HEK293 (cell line): ENCODE measurements at regions not wholly inside any gene's neighbourhood (a gene's known extent, or its start where the extent isn't known, plus 50 kb on each side); places are given as distances from the start of the nearest gene placed in this dataset.

ENCODE experiments used
- GLIS1 ChIP-seq: fragments of 450-650 bp; formaldehyde crosslinking; IDR thresholded peaks from 2 replicates; pipeline ENCODE4 v1.5.1; 2016; ENCODE audit warnings: missing biosample characterization, missing genetic modification characterization
- OSR2 ChIP-seq: fragments of 450-650 bp; formaldehyde crosslinking; IDR thresholded peaks from 2 replicates; pipeline ENCODE4 v1.5.1; 2016; ENCODE audit warnings: missing biosample characterization, missing genetic modification characterization
- ZIC2 ChIP-seq: fragments of 450-650 bp; formaldehyde crosslinking; IDR thresholded peaks from 2 replicates; pipeline ENCODE4 v1.5.1; 2016; ENCODE audit warnings: missing biosample characterization, missing genetic modification characterization
- ZNF112 ChIP-seq: fragments of 450-650 bp; formaldehyde crosslinking; IDR thresholded peaks from 2 replicates; pipeline ENCODE4 v1.5.0; 2017; ENCODE audit warnings: missing biosample characterization, missing genetic modification characterization
- ZNF132 ChIP-seq: fragments of 450-650 bp; formaldehyde crosslinking; IDR thresholded peaks from 2 replicates; pipeline ENCODE4 v1.5.1; 2017; ENCODE audit warnings: missing biosample characterization, missing genetic modification characterization, borderline replicate concordance
- ZNF146 ChIP-seq: fragments of 450-650 bp; formaldehyde crosslinking; IDR thresholded peaks from 2 replicates; pipeline ENCODE4 v1.5.1; 2016; ENCODE audit warnings: missing biosample characterization, missing genetic modification characterization
- ZNF19 ChIP-seq: fragments of 450-650 bp; formaldehyde crosslinking; IDR thresholded peaks from 2 replicates; pipeline ENCODE4; 2016; ENCODE audit warnings: missing biosample characterization, missing genetic modification characterization, low read depth
- ZNF2 ChIP-seq: fragments of 450-650 bp; formaldehyde crosslinking; IDR thresholded peaks from 2 replicates; pipeline ENCODE4 v1.5.1; 2016; ENCODE audit warnings: missing biosample characterization, missing genetic modification characterization
- ZNF223 ChIP-seq: fragments of 450-650 bp; formaldehyde crosslinking; IDR thresholded peaks from 2 replicates; pipeline ENCODE4 v1.5.1; 2016; ENCODE audit warnings: missing biosample characterization, missing genetic modification characterization
- ZNF302 ChIP-seq: fragments of 450-650 bp; formaldehyde crosslinking; IDR thresholded peaks from 2 replicates; pipeline ENCODE4 v1.5.1; 2016; ENCODE audit warnings: missing biosample characterization, missing genetic modification characterization, low read depth
- ZNF501 ChIP-seq: fragments of 450-650 bp; formaldehyde crosslinking; IDR thresholded peaks from 2 replicates; pipeline ENCODE4 v1.5.1; 2016; ENCODE audit warnings: missing biosample characterization, missing genetic modification characterization
- ZNF558 ChIP-seq: fragments of 450-650 bp; formaldehyde crosslinking; IDR thresholded peaks from 2 replicates; pipeline ENCODE4 v1.5.1; 2016; ENCODE audit warnings: missing biosample characterization, missing genetic modification characterization
- ZNF626 ChIP-seq: fragments of 450-650 bp; sonication (Bioruptor Pico); formaldehyde crosslinking; IDR thresholded peaks from 2 replicates; pipeline ENCODE4 v1.5.1; 2018; ENCODE audit warnings: missing biosample characterization, missing genetic modification characterization, inconsistent platforms
- ZNF670 ChIP-seq: fragments of 450-650 bp; formaldehyde crosslinking; IDR thresholded peaks from 2 replicates; pipeline ENCODE4 v1.5.1; 2016; ENCODE audit warnings: missing biosample characterization, missing genetic modification characterization, low read depth
- ZNF792 ChIP-seq: fragments of 450-650 bp; formaldehyde crosslinking; IDR thresholded peaks from 2 replicates; pipeline ENCODE4 v1.5.1; 2016; ENCODE audit warnings: missing biosample characterization, missing genetic modification characterization
- TF ChIP-seq, protein P1 (sequence below): fragments of 450-650 bp; formaldehyde crosslinking; IDR thresholded peaks from 2 replicates; pipeline ENCODE4 v1.5.1; 2016; ENCODE audit warnings: missing biosample characterization, missing genetic modification characterization, low read depth
- TF ChIP-seq, protein P2 (sequence below): sonication (generic); formaldehyde crosslinking; IDR thresholded peaks from 2 replicates; pipeline ENCODE4 v1.8.1; 2022; ENCODE audit warnings: mild to moderate bottlenecking, moderate library complexity, missing genetic modification reagents
- TF ChIP-seq, protein P3 (sequence below): fragments of 450-650 bp; formaldehyde crosslinking; IDR thresholded peaks from 2 replicates; pipeline ENCODE4; 2016; ENCODE audit warnings: missing biosample characterization, missing genetic modification characterization
- TF ChIP-seq, protein P4 (sequence below): fragments of 450-650 bp; formaldehyde crosslinking; IDR thresholded peaks from 2 replicates; pipeline ENCODE4 v1.5.1; 2016; ENCODE audit warnings: missing biosample characterization, missing genetic modification characterization
- TF ChIP-seq, protein P5 (sequence below): fragments of 450-650 bp; formaldehyde crosslinking; IDR thresholded peaks from 2 replicates; pipeline ENCODE4 v1.5.1; 2016; ENCODE audit warnings: missing biosample characterization, missing genetic modification characterization
- TF ChIP-seq, protein P6 (sequence below): fragments of 450-650 bp; formaldehyde crosslinking; IDR thresholded peaks from 2 replicates; pipeline ENCODE4 v1.5.1; 2016; ENCODE audit warnings: missing biosample characterization, missing genetic modification characterization, borderline replicate concordance
- TF ChIP-seq, protein P7 (sequence below): fragments of 450-650 bp; formaldehyde crosslinking; IDR thresholded peaks from 2 replicates; pipeline ENCODE4 v1.5.1; 2017; ENCODE audit warnings: missing biosample characterization, missing genetic modification characterization
- TF ChIP-seq, protein P8 (sequence below): fragments of 450-650 bp; formaldehyde crosslinking; IDR thresholded peaks from 2 replicates; pipeline ENCODE4 v1.5.1; 2017; ENCODE audit warnings: missing biosample characterization, mild to moderate bottlenecking, missing genetic modification characterization, moderate library complexity

DNA sequence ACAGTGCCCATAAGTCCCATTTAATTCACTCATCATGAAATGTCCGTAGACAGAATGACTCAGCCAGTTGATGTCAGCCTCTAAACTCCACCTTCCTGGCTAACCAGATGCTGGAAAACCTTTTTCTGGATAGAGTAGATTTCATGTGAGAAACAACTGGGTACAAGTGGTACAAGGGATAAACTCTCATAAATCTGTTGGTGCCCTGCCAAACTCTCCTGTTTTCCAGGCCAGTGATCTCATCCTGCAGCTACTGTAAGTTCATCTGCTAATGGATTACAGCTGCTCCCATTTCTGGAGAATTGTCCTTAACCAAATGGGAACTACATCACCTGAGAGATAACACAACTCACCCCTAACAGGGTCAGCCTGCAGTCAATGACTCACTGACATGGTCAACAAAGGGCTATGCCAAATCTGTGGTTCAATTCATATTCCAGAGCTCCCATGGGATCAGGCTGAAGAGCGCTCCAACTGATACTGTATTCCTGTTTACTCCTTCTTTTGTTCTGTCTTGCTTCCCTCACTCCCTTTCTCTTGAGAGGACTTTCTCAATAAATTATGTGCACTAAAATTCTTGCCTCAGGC is 210.1 kb upstream of the HDDC2 start (continued):
- TF ChIP-seq, protein P1, sequence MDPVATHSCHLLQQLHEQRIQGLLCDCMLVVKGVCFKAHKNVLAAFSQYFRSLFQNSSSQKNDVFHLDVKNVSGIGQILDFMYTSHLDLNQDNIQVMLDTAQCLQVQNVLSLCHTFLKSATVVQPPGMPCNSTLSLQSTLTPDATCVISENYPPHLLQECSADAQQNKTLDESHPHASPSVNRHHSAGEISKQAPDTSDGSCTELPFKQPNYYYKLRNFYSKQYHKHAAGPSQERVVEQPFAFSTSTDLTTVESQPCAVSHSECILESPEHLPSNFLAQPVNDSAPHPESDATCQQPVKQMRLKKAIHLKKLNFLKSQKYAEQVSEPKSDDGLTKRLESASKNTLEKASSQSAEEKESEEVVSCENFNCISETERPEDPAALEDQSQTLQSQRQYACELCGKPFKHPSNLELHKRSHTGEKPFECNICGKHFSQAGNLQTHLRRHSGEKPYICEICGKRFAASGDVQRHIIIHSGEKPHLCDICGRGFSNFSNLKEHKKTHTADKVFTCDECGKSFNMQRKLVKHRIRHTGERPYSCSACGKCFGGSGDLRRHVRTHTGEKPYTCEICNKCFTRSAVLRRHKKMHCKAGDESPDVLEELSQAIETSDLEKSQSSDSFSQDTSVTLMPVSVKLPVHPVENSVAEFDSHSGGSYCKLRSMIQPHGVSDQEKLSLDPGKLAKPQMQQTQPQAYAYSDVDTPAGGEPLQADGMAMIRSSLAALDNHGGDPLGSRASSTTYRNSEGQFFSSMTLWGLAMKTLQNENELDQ (tag by site-specific recombination): no peak
- TF ChIP-seq ZNF501 (tag by site-specific recombination) (peak; percentile 88), ZNF19 (0 out of 2 replicates have a peak, but pooled peaks have one; percentile 24), OSR2 (tag by site-specific recombination) (peak; percentile 97), ZNF558 (tag by site-specific recombination) (peak; percentile 90), GLIS1 (tag by site-specific recombination) (no peak), ZNF132 (no peak), ZNF792 (tag by site-specific recombination) (0 out of 2 replicates have a peak, but pooled peaks have one; percentile 50), ZNF670 (tag by site-specific recombination) (no peak), ZNF112 (tag by site-specific recombination) (0 out of 2 replicates have a peak, but pooled peaks have one; percentile 8), ZNF626 (tag by site-specific recombination) (peak; percentile 37; the same call in 1 of the 2 replicates), ZNF223 (tag by site-specific recombination) (no peak), ZNF302 (tag by site-specific recombination) (no peak), ZNF2 (tag by site-specific recombination) (peak; percentile 65; the same call in 1 of the 2 replicates), ZNF146 (tag by site-specific recombination) (peak; percentile 90), ZIC2 (no peak)
- TF ChIP-seq, protein P2, sequence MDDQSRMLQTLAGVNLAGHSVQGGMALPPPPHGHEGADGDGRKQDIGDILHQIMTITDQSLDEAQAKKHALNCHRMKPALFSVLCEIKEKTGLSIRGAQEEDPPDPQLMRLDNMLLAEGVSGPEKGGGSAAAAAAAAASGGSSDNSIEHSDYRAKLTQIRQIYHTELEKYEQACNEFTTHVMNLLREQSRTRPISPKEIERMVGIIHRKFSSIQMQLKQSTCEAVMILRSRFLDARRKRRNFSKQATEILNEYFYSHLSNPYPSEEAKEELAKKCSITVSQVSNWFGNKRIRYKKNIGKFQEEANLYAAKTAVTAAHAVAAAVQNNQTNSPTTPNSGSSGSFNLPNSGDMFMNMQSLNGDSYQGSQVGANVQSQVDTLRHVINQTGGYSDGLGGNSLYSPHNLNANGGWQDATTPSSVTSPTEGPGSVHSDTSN (CRISPR knock-in tag): no peak
- TF ChIP-seq, protein P3, sequence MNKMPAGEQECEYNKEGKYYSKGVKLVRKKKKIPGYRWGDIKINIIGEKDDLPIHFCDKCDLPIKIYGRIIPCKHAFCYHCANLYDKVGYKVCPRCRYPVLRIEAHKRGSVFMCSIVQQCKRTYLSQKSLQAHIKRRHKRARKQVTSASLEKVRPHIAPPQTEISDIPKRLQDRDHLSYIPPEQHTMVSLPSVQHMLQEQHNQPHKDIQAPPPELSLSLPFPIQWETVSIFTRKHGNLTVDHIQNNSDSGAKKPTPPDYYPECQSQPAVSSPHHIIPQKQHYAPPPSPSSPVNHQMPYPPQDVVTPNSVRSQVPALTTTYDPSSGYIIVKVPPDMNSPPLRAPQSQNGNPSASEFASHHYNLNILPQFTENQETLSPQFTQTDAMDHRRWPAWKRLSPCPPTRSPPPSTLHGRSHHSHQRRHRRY: no peak
- TF ChIP-seq, protein P4, sequence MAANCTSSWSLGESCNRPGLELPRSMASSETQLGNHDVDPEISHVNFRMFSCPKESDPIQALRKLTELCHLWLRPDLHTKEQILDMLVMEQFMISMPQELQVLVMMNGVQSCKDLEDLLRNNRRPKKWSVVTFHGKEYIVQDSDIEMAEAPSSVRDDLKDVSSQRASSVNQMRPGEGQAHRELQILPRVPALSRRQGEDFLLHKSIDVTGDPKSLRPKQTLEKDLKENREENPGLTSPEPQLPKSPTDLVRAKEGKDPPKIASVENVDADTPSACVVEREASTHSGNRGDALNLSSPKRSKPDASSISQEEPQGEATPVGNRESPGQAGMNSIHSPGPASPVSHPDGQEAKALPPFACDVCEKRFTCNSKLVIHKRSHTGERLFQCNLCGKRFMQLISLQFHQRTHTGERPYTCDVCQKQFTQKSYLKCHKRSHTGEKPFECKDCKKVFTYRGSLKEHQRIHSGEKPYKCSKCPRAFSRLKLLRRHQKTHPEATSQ (tag by site-specific recombination): peak; percentile 48; the same call in 1 of the 2 replicates
- TF ChIP-seq, protein P5, sequence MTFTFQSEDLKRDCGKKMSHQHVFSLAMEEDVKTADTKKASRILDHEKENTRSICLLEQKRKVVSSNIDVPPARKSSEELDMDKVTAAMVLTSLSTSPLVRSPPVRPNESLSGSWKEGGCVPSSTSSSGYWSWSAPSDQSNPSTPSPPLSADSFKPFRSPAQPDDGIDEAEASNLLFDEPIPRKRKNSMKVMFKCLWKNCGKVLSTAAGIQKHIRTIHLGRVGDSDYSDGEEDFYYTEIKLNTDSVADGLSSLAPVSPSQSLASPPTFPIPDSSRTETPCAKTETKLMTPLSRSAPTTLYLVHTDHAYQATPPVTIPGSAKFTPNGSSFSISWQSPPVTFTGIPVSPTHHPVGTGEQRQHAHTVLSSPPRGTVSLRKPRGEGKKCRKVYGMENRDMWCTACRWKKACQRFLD (tag by site-specific recombination): no peak
- TF ChIP-seq, protein P6, sequence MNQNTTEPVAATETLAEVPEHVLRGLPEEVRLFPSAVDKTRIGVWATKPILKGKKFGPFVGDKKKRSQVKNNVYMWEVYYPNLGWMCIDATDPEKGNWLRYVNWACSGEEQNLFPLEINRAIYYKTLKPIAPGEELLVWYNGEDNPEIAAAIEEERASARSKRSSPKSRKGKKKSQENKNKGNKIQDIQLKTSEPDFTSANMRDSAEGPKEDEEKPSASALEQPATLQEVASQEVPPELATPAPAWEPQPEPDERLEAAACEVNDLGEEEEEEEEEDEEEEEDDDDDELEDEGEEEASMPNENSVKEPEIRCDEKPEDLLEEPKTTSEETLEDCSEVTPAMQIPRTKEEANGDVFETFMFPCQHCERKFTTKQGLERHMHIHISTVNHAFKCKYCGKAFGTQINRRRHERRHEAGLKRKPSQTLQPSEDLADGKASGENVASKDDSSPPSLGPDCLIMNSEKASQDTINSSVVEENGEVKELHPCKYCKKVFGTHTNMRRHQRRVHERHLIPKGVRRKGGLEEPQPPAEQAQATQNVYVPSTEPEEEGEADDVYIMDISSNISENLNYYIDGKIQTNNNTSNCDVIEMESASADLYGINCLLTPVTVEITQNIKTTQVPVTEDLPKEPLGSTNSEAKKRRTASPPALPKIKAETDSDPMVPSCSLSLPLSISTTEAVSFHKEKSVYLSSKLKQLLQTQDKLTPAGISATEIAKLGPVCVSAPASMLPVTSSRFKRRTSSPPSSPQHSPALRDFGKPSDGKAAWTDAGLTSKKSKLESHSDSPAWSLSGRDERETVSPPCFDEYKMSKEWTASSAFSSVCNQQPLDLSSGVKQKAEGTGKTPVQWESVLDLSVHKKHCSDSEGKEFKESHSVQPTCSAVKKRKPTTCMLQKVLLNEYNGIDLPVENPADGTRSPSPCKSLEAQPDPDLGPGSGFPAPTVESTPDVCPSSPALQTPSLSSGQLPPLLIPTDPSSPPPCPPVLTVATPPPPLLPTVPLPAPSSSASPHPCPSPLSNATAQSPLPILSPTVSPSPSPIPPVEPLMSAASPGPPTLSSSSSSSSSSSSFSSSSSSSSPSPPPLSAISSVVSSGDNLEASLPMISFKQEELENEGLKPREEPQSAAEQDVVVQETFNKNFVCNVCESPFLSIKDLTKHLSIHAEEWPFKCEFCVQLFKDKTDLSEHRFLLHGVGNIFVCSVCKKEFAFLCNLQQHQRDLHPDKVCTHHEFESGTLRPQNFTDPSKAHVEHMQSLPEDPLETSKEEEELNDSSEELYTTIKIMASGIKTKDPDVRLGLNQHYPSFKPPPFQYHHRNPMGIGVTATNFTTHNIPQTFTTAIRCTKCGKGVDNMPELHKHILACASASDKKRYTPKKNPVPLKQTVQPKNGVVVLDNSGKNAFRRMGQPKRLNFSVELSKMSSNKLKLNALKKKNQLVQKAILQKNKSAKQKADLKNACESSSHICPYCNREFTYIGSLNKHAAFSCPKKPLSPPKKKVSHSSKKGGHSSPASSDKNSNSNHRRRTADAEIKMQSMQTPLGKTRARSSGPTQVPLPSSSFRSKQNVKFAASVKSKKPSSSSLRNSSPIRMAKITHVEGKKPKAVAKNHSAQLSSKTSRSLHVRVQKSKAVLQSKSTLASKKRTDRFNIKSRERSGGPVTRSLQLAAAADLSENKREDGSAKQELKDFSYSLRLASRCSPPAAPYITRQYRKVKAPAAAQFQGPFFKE (tag by site-specific recombination): no peak
- TF ChIP-seq, protein P7, sequence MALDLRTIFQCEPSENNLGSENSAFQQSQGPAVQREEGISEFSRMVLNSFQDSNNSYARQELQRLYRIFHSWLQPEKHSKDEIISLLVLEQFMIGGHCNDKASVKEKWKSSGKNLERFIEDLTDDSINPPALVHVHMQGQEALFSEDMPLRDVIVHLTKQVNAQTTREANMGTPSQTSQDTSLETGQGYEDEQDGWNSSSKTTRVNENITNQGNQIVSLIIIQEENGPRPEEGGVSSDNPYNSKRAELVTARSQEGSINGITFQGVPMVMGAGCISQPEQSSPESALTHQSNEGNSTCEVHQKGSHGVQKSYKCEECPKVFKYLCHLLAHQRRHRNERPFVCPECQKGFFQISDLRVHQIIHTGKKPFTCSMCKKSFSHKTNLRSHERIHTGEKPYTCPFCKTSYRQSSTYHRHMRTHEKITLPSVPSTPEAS (tag by site-specific recombination): peak; percentile 30; the same call in 1 of the 2 replicates
- TF ChIP-seq, protein P8, sequence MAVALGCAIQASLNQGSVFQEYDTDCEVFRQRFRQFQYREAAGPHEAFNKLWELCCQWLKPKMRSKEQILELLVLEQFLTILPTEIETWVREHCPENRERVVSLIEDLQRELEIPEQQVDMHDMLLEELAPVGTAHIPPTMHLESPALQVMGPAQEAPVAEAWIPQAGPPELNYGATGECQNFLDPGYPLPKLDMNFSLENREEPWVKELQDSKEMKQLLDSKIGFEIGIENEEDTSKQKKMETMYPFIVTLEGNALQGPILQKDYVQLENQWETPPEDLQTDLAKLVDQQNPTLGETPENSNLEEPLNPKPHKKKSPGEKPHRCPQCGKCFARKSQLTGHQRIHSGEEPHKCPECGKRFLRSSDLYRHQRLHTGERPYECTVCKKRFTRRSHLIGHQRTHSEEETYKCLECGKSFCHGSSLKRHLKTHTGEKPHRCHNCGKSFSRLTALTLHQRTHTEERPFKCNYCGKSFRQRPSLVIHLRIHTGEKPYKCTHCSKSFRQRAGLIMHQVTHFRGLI (tag by site-specific recombination): no peak; the same call in 1 of the 2 replicates
